Ovary (tissue), 7 donors: ENCODE measurements at regions not wholly inside any gene's neighbourhood (a gene's known extent, or its start where the extent isn't known, plus 50 kb on each side); places are given as distances from the start of the nearest gene placed in this dataset.

ENCODE experiments used
- DNase-seq, 5 donors: peaks; one replicate each; pipeline ENCODE4 v3.0.0-alpha.2; 2019 to 2020
- H3K27ac ChIP-seq, 2 donors: fragments of 200-600 bp; one replicate each; pipeline versions ENCODE4 v1.5.1 to v1.8.0; 2019 to 2022
- H3K27me3 ChIP-seq: fragments of 200-600 bp; one replicate; pipeline ENCODE4 v1.8.0; 2022
- H3K36me3 ChIP-seq: fragments of 200-600 bp; sonication (generic); one replicate; pipeline ENCODE4 v1.5.1; 2019
- H3K4me1 ChIP-seq: one replicate; pipeline ENCODE4 v1.8.1; 2013; ENCODE audit warnings: mild to moderate bottlenecking, moderate library complexity; ENCODE audit not compliant: insufficient read depth
- H3K4me3 ChIP-seq: fragments of 200-600 bp; sonication (generic); one replicate; pipeline ENCODE4 v1.5.1; 2017
- H3K9me3 ChIP-seq, 2 donors: fragments of 200-600 bp in 1 of 2; sonication (generic) in 1 of 2; one replicate each; pipeline versions ENCODE4 v1.5.1 to v1.8.1; 2013 to 2019; ENCODE audit warnings: mild to moderate bottlenecking in 1 of 2, moderate library complexity in 1 of 2
- EP300 ChIP-seq: sonication (generic); formaldehyde crosslinking; IDR thresholded peaks from one replicate; pipeline ENCODE4 v1.6.1; 2017; ENCODE audit warnings: antibody characterized with exemption
- POLR2A ChIP-seq: fragments of 450-650 bp; IDR thresholded peaks from one replicate; pipeline ENCODE4 v1.6.1; 2017; ENCODE audit warnings: antibody characterized with exemption, mild to moderate bottlenecking, moderate library complexity
- WGBS, 3 donors: extraction: QIAGEN DNeasy Blood & Tissue Kit in 1 of 3; methylation state at CpG; one replicate each; pipeline versions ENCODE4 v1.1.5 to v1.1.7; 2013 to 2017; 5-methylcytosine and 5-hydroxymethylcytosine counted together
- intact Hi-C, 4 donors: fragments of 100-400 bp; cut with DNase I; formaldehyde crosslinking; loops; one replicate each; pipeline versions ENCODE4 v1.11.0 to v1.15.1; 2022 to 2023
- TF ChIP-seq, protein P1 (sequence below), 3 donors: fragments of 450-650 bp in 2 of 3; fragments of 200-600 bp in 1 of 3; IDR thresholded peaks; one replicate each; pipeline versions ENCODE4 v1.5.1 to v1.8.0; 2016 to 2022; ENCODE audit warnings: antibody characterized with exemption in 3 of 3, mild to moderate bottlenecking in 1 of 3
- donor health status: DM: no; HTN: no; CAD: no; lungs with moderate emphysema.
- donor health status: DM: no; HTN: no; CAD: no.
- donor health status: Bipolar disorder and iron deficiency.
- donor health status: DM: no; HTN: no; CAD: no.
- donor health status: DM: yes; HTN: yes; CAD: no.

DNA sequence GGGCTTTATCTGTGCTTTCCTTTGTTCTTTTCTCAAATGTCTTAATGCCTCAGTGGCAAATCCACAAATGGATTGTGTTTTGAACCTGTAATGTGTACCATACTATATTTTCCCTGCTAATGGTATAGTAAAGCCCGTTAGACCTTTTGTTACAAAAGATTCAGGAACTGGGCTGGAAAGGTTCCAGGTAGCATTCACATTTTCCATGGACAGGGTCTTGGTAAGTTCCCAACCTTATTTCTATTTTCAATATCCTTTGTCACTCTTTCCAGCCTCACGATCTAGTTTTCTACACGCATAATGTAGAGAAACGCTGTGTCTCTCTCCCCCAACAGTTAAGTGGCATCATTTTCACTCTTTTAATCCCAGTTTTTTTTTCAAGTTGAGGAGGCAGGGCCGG is 153.0 kb downstream of the PLCE1 start:
- whole genome bisulfite sequencing, 3 donors = 90 to 94% (median 90%) methylated on average over 5 of the region's 5 CpGs
- no peak for DNase-seq
- Histone ChIP-seq H3K4me3 (no peak overlapping the region), H3K36me3 (no peaks in the 10 kb centered on the region), H3K27me3 (no peaks in the 10 kb centered on the region), H3K9me3 (no peaks in the 10 kb centered on the region), H3K27ac (no peak overlapping the region), H3K4me1 (no peaks in the 10 kb centered on the region)
- intact Hi-C loops = no loop called here
- TF ChIP-seq, protein P1, sequence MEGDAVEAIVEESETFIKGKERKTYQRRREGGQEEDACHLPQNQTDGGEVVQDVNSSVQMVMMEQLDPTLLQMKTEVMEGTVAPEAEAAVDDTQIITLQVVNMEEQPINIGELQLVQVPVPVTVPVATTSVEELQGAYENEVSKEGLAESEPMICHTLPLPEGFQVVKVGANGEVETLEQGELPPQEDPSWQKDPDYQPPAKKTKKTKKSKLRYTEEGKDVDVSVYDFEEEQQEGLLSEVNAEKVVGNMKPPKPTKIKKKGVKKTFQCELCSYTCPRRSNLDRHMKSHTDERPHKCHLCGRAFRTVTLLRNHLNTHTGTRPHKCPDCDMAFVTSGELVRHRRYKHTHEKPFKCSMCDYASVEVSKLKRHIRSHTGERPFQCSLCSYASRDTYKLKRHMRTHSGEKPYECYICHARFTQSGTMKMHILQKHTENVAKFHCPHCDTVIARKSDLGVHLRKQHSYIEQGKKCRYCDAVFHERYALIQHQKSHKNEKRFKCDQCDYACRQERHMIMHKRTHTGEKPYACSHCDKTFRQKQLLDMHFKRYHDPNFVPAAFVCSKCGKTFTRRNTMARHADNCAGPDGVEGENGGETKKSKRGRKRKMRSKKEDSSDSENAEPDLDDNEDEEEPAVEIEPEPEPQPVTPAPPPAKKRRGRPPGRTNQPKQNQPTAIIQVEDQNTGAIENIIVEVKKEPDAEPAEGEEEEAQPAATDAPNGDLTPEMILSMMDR (IDR thresholded peaks at IDR 0.05) = no peak
- TF ChIP-seq EP300 = no peak
- TF ChIP-seq POLR2A = no peak

DNA sequence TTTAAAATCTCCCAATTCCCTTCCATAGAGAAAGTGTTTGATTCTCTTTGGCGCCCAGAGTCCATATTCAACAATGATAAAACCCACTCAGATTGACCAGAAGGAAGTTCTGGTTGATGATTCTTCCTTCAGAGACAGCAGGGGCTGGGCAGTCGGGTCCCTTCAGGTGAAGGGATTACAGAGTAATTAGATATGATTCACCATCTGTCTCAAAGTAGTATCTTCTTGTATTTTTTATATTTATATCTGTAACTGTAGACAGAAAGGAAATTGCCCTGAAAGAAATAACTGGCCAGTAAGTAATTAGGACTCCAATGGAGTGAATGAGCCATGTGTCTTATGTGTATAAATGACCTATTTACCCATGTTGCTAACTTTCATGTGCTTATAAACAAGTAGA is 156.0 kb downstream of the PLCE1 start:
- WGBS, 3 donors = 90 to 95% (median 94%) methylated on average over 2 of the region's 2 CpGs
- no peaks in the 10 kb centered on the region for H3K9me3 ChIP-seq
- no peak overlapping the region for H3K27ac ChIP-seq
- no peak overlapping the region for H3K4me3 ChIP-seq
- TF ChIP-seq EP300 = no peak
- no peak for TF ChIP-seq POLR2A
- TF ChIP-seq, protein P1 (IDR thresholded peaks at IDR 0.05) = no peak
- H3K36me3 ChIP-seq = no peaks in the 10 kb centered on the region
- H3K27me3 ChIP-seq = no peaks in the 10 kb centered on the region
- no peak for DNase-seq
- no peaks in the 10 kb centered on the region for H3K4me1 ChIP-seq
- intact Hi-C loops = no loop called here

DNA sequence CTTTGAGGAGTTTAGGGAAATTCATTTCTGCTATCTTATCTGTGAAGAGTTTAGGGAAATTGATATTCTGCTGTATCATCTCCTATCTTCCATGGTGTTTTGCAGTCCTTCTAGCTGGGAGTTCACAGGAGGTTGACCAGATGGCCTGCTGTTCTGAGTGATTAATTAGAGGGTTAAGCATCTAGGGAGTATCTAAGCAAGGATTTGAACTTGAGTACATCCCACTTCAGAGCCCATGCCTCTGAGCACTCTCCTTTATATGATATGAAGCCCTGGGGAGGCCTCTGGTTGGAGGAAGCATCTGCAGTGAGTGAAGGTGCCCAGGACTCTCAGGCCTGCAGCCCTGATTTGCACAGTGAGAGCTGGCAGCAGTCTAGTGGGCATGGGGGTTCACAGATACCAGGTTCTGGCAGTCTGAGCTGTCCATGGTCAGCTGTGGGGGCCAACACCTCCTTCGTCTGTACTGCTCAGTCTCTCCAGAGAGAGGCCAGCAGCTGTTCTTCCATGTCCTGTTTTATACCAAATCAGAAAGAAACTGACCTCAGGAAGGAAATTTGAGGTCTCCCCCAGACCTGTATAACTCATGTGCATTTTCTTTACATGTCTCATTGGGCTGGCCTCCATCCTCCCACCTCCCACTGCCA is 156.9 kb downstream of the PLCE1 start:
- intact Hi-C loops = no loop called here
- TF ChIP-seq POLR2A (no peak), EP300 (no peak)
- TF ChIP-seq, protein P1 (IDR thresholded peaks at IDR 0.05) = no peak
- H3K27ac ChIP-seq = no peak overlapping the region
- no peaks in the 10 kb centered on the region for H3K36me3 ChIP-seq
- no peaks in the 10 kb centered on the region for H3K27me3 ChIP-seq
- no peak overlapping the region for H3K4me3 ChIP-seq
- WGBS, 3 donors = 88 to 94% (median 91%) methylated on average over 1 of the region's 1 CpG
- no peak for DNase-seq
- no peaks in the 10 kb centered on the region for H3K4me1 ChIP-seq
- H3K9me3 ChIP-seq = no peaks in the 10 kb centered on the region

DNA sequence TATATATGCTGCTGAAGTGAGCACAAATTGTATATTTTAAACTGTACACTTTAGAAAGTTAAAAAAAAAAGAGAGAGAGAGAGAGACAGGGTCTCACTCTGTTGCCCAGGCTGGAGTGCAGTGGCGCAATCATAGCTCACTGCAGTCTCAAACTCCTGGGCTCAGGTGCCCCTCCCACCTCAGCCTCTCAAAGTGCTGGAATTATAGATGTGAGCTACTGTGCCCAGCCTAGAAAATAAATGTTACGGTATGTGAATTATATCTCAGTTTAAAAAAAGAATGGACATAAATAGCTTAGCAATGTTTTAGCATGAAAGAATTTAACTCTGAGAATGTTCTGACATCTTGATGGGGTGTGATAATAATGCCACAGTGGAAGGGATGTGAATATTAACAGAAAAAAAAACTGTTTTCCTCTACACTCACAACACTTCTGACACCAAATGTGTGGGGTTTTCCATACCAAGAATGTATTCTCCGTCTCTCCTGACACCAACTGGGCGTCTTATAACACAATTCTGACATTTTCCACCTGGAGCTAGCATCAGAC is 162.1 kb downstream of the PLCE1 start:
- Histone ChIP-seq H3K4me3 (no peak overlapping the region), H3K27me3 (no peaks in the 10 kb centered on the region), H3K9me3 (no peaks in the 10 kb centered on the region), H3K27ac (no peak overlapping the region), H3K36me3 (no peaks in the 10 kb centered on the region), H3K4me1 (peaks cover 2% of the 10 kb centered on the region)
- DNase-seq = no peak
- 62 to 69% (median 65%) methylated on average over 4 of the region's 4 CpGs for WGBS, 3 donors
- intact Hi-C loops = no loop called here
- TF ChIP-seq, protein P1 (IDR thresholded peaks at IDR 0.05) = no peak
- TF ChIP-seq EP300 = no peak
